Hematopoietic multipotent progenitor cell treated with erythropoietin and hydrocortisone succinate and interleukin-3 and kit ligand, for 6 days (in vitro differentiated cells): ENCODE measurements at regions not wholly inside any gene's neighbourhood (a gene's known extent, or its start where the extent isn't known, plus 50 kb on each side); places are given as distances from the start of the nearest gene placed in this dataset.

Experiments used
- DNase-seq: peaks from one replicate; pipeline ENCODE4 v3.0.0-alpha.2; 2015

GRCh38 chr13:105471673-105472072 is 1063.8 kb downstream of the EFNB2 start:
- DNase-seq, result no peak

- DNase-seq, result no peak
Observed at GRCh38 chr13:105466376-105466775, 1069.1 kb downstream of the EFNB2 start.

- no peak for DNase-seq
Observed at GRCh38 chr13:105465745-105466144, 1069.7 kb downstream of the EFNB2 start, which contains the start of gene DAOA. Gene DAOA (plus strand): TSS chr13:105466045.

- no peak for DNase-seq
Observed at GRCh38 chr13:105465251-105465650, 1070.2 kb downstream of the EFNB2 start.

- no peak for DNase-seq
Observed at GRCh38 chr13:105464249-105464648, 1071.2 kb downstream of the EFNB2 start.

GRCh38 chr13:105463011-105463501 is 1072.4 kb downstream of the EFNB2 start:
- DNase-seq, result no peak

GRCh38 chr13:105462098-105462497 is 1073.4 kb downstream of the EFNB2 start:
- no peak for DNase-seq

- no peak for DNase-seq
Observed at GRCh38 chr13:105452895-105453294, 1082.6 kb downstream of the EFNB2 start.

GRCh38 chr13:105450784-105451183 is 1084.7 kb downstream of the EFNB2 start:
- DNase-seq, result no peak

- peak; percentile 69 for DNase-seq
Observed at GRCh38 chr13:105448811-105449210, 1086.7 kb downstream of the EFNB2 start.

GRCh38 chr13:105446197-105446596 is 1089.3 kb downstream of the EFNB2 start:
- no peak for DNase-seq

GRCh38 chr13:105445796-105446195 is 1089.7 kb downstream of the EFNB2 start:
- DNase-seq, result no peak

GRCh38 chr13:105442949-105443699 is 1092.3 kb downstream of the EFNB2 start:
- DNase-seq, result peak; percentile 68

GRCh38 chr13:105442040-105442439 is 1093.4 kb downstream of the EFNB2 start:
- no peak for DNase-seq

GRCh38 chr13:105441051-105441750 is 1094.3 kb downstream of the EFNB2 start:
- DNase-seq, result no peak

GRCh38 chr13:105436943-105437342 is 1098.5 kb downstream of the EFNB2 start:
- DNase-seq, result peak; percentile 92

GRCh38 chr13:105432438-105432837 is 1103.0 kb downstream of the EFNB2 start:
- DNase-seq, result no peak

GRCh38 chr13:105428811-105429210 is 1106.7 kb downstream of the EFNB2 start:
- DNase-seq, result no peak

- no peak for DNase-seq
Observed at GRCh38 chr13:105426441-105426840, 1109.0 kb downstream of the EFNB2 start.

GRCh38 chr13:105414639-105415038 is 1120.8 kb downstream of the EFNB2 start:
- DNase-seq, result no peak

- DNase-seq, result no peak
Observed at GRCh38 chr13:105412171-105412570, 1123.3 kb downstream of the EFNB2 start.

- peak; percentile 67 for DNase-seq
Observed at GRCh38 chr13:105410602-105411001, 1124.9 kb downstream of the EFNB2 start.

- DNase-seq, result no peak
Observed at GRCh38 chr13:105406551-105406950, 1128.9 kb downstream of the EFNB2 start.

- DNase-seq, result peak; percentile 12
Observed at GRCh38 chr13:105403086-105403485, 1132.4 kb downstream of the EFNB2 start.
